Ovary (tissue), 7 donors: ENCODE measurements at regions not wholly inside any gene's neighbourhood (a gene's known extent, or its start where the extent isn't known, plus 50 kb on each side); places are given as distances from the start of the nearest gene placed in this dataset.

Experiments used
- DNase-seq, 5 donors: peaks; one replicate each; pipeline ENCODE4 v3.0.0-alpha.2; 2019 to 2020
- H3K27ac ChIP-seq, 2 donors: fragments of 200-600 bp; one replicate each; pipeline versions ENCODE4 v1.5.1 to v1.8.0; 2019 to 2022
- H3K27me3 ChIP-seq: fragments of 200-600 bp; one replicate; pipeline ENCODE4 v1.8.0; 2022
- H3K36me3 ChIP-seq: fragments of 200-600 bp; sonication (generic); one replicate; pipeline ENCODE4 v1.5.1; 2019
- H3K4me1 ChIP-seq: one replicate; pipeline ENCODE4 v1.8.1; 2013; ENCODE audit warnings: mild to moderate bottlenecking, moderate library complexity; ENCODE audit not compliant: insufficient read depth
- H3K4me3 ChIP-seq: fragments of 200-600 bp; sonication (generic); one replicate; pipeline ENCODE4 v1.5.1; 2017
- H3K9me3 ChIP-seq, 2 donors: fragments of 200-600 bp in 1 of 2; sonication (generic) in 1 of 2; one replicate each; pipeline versions ENCODE4 v1.5.1 to v1.8.1; 2013 to 2019; ENCODE audit warnings: mild to moderate bottlenecking in 1 of 2, moderate library complexity in 1 of 2
- EP300 ChIP-seq: sonication (generic); formaldehyde crosslinking; IDR thresholded peaks from one replicate; pipeline ENCODE4 v1.6.1; 2017; ENCODE audit warnings: antibody characterized with exemption
- POLR2A ChIP-seq: fragments of 450-650 bp; IDR thresholded peaks from one replicate; pipeline ENCODE4 v1.6.1; 2017; ENCODE audit warnings: antibody characterized with exemption, mild to moderate bottlenecking, moderate library complexity
- WGBS, 3 donors: extraction: QIAGEN DNeasy Blood & Tissue Kit in 1 of 3; methylation state at CpG; one replicate each; pipeline versions ENCODE4 v1.1.5 to v1.1.7; 2013 to 2017; 5-methylcytosine and 5-hydroxymethylcytosine counted together
- intact Hi-C, 4 donors: fragments of 100-400 bp; cut with DNase I; formaldehyde crosslinking; loops; one replicate each; pipeline versions ENCODE4 v1.11.0 to v1.15.1; 2022 to 2023
- TF ChIP-seq, protein P1 (sequence below), 3 donors: fragments of 450-650 bp in 2 of 3; fragments of 200-600 bp in 1 of 3; IDR thresholded peaks; one replicate each; pipeline versions ENCODE4 v1.5.1 to v1.8.0; 2016 to 2022; ENCODE audit warnings: antibody characterized with exemption in 3 of 3, mild to moderate bottlenecking in 1 of 3
- donor health status: DM: no; HTN: no; CAD: no; lungs with moderate emphysema.
- donor health status: DM: no; HTN: no; CAD: no.
- donor health status: Bipolar disorder and iron deficiency.
- donor health status: DM: no; HTN: no; CAD: no.
- donor health status: DM: yes; HTN: yes; CAD: no.

DNA sequence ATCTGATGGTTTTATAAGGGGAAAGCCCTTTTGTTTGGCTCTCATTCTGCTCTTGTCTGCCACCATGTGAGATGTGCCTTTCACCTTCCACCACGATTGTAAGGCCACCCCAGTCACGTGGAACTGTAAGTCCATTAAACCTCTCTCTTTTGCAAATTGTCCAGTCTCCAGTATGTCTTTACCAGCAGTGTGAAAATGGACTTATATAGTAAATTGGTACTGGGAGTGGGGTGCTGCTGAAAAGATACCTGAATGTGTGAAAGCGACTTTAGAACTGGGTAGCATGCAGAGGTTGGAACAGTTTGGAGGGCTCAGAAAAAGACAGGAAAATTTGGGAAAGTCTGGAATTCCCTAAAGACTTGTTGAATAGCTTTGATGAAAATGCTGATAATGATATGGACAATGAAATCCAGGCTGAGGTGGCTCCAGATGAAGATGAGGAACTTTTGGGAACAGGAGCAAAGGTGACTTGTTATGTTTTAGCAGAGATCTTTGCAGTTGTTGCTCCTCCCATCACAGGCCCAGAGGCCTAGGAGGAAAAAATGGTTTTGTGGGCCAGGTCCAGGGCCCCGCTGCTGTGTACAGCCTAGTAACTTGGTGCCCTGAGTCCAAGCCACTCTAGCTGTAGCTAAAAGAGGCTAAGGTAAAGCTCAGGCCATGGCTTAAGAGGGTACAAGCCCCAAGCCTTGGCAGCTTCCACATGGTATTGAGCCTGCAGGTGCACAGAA, 275.7 kb upstream of the NPSR1 start:
- no peak overlapping the region for H3K4me3 ChIP-seq
- no peaks in the 10 kb centered on the region for H3K36me3 ChIP-seq
- TF ChIP-seq EP300 = no peak
- no peak for TF ChIP-seq POLR2A
- TF ChIP-seq, protein P1, sequence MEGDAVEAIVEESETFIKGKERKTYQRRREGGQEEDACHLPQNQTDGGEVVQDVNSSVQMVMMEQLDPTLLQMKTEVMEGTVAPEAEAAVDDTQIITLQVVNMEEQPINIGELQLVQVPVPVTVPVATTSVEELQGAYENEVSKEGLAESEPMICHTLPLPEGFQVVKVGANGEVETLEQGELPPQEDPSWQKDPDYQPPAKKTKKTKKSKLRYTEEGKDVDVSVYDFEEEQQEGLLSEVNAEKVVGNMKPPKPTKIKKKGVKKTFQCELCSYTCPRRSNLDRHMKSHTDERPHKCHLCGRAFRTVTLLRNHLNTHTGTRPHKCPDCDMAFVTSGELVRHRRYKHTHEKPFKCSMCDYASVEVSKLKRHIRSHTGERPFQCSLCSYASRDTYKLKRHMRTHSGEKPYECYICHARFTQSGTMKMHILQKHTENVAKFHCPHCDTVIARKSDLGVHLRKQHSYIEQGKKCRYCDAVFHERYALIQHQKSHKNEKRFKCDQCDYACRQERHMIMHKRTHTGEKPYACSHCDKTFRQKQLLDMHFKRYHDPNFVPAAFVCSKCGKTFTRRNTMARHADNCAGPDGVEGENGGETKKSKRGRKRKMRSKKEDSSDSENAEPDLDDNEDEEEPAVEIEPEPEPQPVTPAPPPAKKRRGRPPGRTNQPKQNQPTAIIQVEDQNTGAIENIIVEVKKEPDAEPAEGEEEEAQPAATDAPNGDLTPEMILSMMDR (IDR thresholded peaks at IDR 0.05) = no peak
- H3K9me3 ChIP-seq = peaks cover 0 to 3% of the 10 kb centered on the region in 2 donors
- intact Hi-C loops = no loop called here
- H3K27ac ChIP-seq = no peak overlapping the region
- H3K27me3 ChIP-seq = no peaks in the 10 kb centered on the region
- no peak for DNase-seq
- 86 to 89% (median 87%) methylated on average over 4 of the region's 4 CpGs for WGBS, 3 donors
- no peaks in the 10 kb centered on the region for H3K4me1 ChIP-seq

DNA sequence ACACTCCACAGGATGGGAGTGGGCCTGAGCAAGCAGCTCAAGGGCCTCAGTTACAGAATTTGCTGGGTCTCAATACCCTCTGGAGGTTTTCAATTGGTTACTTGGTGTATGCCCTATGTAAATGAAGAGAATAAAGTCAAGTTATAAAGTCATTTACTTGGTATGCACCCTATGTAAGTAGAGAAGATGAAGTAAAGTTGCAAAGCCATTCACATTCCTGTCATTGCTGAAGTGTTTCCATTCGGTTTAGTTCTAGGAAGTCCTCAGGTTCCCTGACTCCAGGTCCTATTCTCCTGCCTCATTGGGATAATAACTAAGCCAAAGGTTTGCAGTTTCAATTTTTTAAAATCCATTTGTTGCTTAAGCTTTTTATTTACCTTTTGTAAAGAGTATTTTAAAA, 272.6 kb upstream of the NPSR1 start:
- H3K9me3 ChIP-seq = peaks cover 0 to 3% of the 10 kb centered on the region in 2 donors
- intact Hi-C loops = no loop called here
- no peak for DNase-seq
- H3K36me3 ChIP-seq = no peaks in the 10 kb centered on the region
- no peaks in the 10 kb centered on the region for H3K27me3 ChIP-seq
- H3K4me3 ChIP-seq = no peak overlapping the region
- 21 to 50% (median 43%) methylated on average over 1 of the region's 1 CpG for WGBS, 3 donors
- no peak overlapping the region for H3K27ac ChIP-seq
- TF ChIP-seq POLR2A (no peak), EP300 (no peak)
- TF ChIP-seq, protein P1 (IDR thresholded peaks at IDR 0.05) = no peak
- H3K4me1 ChIP-seq = no peaks in the 10 kb centered on the region

DNA sequence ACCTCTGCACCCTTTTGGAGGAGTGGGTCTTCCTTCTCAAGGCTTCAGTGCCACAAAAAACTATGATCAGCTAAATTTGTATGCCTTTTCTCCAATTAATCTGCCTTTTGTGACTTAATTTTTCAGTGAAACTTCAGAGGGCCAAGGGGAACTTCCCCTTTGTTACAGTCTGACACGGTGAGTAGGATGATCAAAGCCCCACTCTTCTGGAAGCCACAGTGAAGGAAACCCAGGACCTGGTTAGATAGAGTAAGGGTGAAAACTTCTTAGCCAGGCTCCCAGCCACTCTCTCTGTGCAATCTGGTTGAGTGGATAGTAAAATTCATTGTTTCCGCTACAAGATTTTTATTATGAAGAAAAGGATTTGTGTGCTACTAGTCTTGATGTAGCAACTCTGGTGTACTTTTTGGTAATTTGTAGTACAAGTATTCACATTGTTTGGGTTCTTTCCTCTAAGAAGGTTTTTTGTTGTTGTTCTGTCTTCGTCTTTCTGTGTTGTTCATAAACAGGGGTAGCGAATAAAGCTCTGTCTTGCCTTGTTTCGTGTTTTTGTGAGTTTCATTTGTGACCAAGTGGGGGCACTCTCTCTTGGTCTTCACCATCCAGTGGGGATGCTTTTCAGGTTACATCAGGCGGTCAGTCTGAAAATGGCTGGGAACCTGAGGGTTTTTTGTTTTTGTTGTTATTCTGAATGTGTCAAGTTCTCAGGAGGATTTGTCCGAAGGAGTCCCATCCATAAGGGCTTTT, 268.5 kb upstream of the NPSR1 start:
- TF ChIP-seq EP300 (no peak), POLR2A (no peak)
- TF ChIP-seq, protein P1 (IDR thresholded peaks at IDR 0.05) = no peak
- no peaks in the 10 kb centered on the region for H3K9me3 ChIP-seq
- H3K4me1 ChIP-seq = no peaks in the 10 kb centered on the region
- intact Hi-C loops = no loop called here
- no peak overlapping the region for H3K27ac ChIP-seq
- no peak overlapping the region for H3K4me3 ChIP-seq
- WGBS, 3 donors = 79 to 94% (median 92%) methylated on average over 7 of the region's 7 CpGs
- no peaks in the 10 kb centered on the region for H3K27me3 ChIP-seq
- no peak for DNase-seq
- H3K36me3 ChIP-seq = no peaks in the 10 kb centered on the region

DNA sequence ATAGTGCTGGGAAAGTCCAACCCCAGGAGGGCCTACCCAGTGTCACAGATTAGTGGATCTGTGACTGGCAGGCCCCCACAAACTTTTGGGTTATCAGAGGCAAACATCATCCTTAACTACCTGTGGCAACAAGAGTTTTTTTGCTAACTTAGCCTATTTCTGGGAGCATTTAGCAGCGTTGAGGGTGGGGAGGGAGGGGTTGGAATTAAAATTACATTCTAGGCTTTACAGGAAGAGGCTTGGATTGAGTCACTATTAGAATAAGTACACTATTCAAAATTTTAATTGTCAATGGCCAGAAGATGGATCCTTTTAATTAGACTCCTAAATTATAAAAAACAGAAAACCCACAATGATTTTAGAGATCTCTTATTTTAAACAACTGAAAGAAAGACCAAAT, 267.9 kb upstream of the NPSR1 start:
- WGBS, 3 donors = 73 to 81% (median 75%) methylated on average over 1 of the region's 1 CpG
- Histone ChIP-seq H3K27ac (no peak overlapping the region), H3K9me3 (no peaks in the 10 kb centered on the region), H3K4me1 (no peaks in the 10 kb centered on the region), H3K4me3 (no peak overlapping the region), H3K27me3 (no peaks in the 10 kb centered on the region), H3K36me3 (no peaks in the 10 kb centered on the region)
- TF ChIP-seq, protein P1 (IDR thresholded peaks at IDR 0.05) = no peak
- TF ChIP-seq POLR2A (no peak), EP300 (no peak)
- intact Hi-C loops = no loop called here
- DNase-seq = no peak
